ENCODE measurements at regions not wholly inside any gene's neighbourhood (a gene's known extent, or its start where the extent isn't known, plus 50 kb on each side); places are given as distances from the start of the nearest gene placed in this dataset.

DNA sequence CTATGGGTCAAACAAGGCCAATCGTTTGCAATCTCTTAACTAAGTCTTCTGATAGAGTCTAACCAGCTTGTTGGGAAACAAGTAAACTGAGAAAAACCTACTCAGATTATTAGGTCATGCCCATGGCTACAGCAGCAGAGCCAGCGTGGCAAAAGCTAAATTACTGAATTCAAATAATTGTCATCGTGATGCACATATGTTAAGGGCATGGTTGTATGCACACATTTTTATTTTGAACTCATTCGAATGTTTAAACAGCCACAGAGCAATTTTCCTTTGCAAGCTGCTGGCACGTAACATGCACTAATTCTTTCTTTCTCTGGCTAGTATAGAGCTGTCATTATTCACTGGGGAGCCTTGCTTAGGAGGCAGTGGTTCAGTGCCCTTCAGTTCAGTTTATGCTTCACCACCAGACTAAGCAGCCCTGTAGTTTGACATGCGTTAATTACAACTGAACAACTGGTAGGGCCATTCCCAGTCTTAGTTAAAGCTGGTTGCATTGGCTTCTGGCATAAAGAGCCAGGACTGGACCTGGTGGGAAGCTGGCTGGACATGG, 396.4 kb downstream of the METTL15 start:
- intact Hi-C loops (cut with micrococcal nuclease), result no loop called here

DNA sequence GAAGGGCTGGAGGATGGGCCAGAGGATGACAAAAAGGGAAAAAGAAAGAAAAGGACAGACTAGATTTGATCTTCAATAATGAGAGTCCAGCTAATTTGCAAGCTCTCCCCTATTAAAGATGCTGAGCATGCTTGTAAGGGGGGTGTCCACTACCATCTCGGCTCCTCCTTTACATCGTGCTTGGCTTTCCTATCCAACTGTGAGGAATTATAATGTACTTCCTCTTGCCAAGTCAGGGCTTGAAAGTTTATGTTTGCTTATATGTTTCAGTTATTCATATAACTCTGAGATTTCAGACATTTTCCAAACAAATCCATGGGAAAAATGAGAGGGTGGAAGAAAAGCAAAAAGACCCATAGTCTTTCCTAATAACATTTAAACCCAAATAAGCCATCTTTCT, 387.1 kb downstream of the METTL15 start:
- intact Hi-C loops (cut with micrococcal nuclease), result no loop called here

DNA sequence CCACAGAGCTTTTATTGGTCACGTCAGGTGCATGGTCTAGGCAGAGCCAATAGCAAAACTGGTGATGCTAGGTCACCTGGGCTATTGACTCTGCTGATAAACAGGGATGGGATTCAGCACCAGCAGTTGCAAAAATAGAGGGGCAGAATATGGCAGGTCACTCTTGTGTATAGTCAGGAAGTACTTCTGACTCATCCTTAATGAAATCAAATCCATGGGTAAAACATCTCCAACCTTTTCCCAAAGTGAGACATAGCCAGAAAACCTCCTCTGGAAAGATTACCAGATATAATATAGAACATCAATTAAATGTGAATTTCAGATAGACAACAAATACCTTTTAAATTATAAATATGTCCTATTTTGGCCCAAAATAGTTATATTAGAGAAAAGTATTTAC, 383.2 kb downstream of the METTL15 start:
- intact Hi-C loops (cut with micrococcal nuclease), result no loop called here

DNA sequence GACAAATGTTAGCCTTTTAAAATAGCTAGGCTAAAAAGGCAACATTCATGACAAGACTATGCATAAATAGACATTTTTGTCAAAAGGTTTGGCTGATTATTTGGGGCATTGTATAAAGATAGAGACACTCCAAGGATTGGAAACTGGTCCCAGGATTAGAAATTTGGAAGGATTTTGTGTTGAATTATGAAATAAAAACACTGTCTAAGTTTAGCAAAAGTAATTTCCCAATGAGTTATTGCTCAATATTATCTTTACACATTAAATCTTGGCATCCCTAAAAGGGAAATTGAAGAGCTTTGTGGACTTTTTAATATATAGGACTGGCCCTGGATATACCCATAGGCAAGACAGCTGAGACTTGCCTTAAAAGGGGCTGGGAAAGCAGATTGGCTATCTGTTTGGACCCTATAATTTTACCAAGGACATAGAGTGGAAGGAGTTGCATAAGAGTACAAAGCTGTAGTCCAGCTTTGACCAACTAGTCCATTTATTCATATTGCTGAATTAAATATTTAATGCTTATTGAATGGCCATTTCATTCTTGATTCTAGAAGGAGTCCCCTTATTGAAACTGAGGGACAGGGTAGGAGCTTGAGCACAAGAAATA, 382.7 kb downstream of the METTL15 start:
- intact Hi-C loops (cut with micrococcal nuclease), result no loop called here

DNA sequence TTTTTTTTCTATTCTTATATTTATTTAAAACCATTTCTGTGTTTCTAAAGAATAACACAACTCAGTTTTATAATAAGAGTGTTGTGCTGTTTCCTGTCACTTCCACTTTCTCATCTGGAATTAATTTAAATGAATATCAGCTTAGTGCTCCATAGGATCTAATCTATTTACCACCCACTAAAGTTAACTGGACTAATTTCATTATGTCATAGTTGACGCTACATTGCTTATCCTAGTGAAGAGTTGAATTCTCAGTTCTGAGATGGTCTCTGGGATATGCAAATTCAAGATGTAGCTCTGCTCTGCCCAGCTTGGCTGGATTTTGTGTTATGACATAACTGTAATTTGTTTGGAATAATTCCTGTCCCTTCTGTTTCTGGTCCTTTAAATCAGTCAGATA, 380.1 kb downstream of the METTL15 start:
- intact Hi-C loops (cut with micrococcal nuclease), result no loop called here

DNA sequence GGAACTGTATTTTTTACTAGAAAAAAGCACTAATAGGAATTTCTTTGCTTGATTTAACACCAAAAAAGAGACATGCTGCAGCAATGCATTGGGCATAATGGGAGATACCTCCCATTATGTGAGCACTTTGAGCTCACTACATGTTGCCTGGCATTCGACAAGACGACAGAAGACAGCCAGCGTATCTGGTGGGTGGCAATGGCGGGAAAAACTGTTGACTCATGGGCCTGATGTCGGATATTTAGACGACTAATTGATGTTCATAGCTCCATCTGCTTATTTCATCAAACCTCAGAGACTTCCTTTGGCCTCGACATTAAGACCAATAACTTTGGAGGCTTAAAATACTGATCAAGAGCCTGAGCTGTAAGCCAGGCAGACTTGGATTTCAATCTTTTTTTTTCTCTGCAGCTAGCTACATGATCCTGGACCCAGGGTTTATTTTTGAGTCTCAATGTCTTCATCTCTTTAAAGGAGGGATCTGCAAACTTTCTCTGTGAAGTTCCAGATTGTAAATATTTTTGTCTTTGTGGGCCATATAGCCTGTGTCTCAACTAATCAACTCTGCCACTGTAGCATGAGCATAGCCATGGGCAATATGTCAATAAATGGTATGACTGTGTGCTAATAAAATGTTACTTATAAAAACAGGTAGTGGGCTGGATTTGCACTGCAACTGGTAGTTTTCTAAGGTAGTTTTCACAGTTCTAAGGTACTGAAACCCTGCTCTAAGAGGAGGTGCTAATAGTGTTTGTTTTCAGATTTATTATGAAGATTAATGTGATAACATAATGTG, 375.1 kb downstream of the METTL15 start:
- intact Hi-C loops (cut with micrococcal nuclease), result no loop called here

DNA sequence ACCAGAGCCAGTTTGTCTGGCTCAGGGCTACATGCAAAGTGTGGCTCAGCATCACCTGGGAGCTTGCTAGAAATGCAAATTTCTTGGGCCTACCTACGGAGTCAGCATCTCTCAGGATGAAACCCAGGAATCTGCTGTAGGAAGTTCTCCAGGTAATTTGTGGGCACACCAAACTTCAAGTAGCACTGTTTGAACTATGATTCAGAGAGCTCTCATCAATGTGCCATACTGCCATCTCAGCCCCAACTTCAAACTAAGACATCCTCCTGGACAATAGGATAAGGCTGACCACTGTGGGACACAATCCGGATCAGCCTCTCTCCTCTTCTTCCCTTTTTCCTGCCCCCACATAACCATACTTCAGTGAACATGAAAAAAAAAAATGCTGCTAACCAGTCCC, 374.5 kb downstream of the METTL15 start:
- intact Hi-C loops (cut with micrococcal nuclease), result no loop called here

DNA sequence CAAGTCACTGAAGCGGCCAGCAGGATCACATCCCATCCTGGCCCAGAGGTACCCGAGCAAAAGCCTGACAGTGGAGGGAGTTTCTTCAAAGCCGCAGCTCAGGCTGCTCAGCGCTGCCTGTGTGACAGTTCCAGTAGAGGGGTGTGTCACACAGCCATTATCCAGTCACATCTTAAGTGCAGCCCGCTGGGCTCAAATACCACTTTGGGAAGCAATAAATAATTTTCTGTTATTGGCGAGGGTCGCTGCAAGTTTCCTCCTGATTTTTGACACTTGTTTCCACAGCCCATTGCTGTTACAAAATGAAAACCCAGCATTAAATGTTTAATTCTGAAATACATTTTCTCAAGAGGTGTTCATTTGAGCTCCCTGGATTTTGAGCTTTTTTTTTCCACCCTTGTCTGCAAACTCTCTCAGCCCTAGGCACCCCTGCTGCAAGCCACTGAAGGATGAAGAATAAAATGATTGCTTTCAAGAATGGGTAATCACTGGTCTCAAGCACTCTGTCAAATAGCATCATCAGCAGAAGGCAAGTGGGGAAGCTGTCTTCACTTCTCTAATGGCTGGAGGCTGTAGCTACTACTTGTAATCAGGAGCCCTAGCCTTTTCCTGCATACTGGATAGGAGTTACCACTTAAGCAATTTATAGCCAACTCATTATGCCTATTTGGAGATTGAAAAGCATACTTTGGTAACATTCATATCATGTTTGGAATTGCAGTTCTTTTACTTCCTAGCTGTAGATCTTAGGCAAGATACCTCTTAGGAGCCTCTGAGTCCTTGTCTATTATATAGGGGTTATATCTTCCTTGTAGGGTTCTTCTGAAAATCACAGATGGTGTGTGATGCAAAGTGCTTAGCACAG, 373.7 kb downstream of the METTL15 start:
- intact Hi-C loops (cut with micrococcal nuclease), result no loop called here

DNA sequence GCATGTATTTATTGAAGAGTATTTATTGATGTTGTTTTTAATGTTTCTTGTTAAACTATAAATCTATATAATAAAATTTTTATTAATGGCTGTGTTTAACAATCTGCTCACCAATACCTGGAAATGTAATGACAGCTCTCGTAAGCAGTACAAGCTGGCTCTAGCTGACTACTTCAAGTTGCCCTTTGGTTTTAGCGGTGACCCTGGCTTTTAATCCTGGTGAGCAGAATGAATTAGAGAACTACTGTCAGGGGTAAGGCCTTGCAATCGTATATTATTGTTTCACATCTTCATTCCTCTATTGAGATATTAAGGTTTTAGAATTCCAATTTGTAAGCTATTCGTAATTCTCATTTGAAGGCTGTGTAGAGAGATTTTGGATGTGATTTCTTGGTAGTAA, 372.2 kb downstream of the METTL15 start:
- intact Hi-C loops (cut with micrococcal nuclease), result no loop called here

DNA sequence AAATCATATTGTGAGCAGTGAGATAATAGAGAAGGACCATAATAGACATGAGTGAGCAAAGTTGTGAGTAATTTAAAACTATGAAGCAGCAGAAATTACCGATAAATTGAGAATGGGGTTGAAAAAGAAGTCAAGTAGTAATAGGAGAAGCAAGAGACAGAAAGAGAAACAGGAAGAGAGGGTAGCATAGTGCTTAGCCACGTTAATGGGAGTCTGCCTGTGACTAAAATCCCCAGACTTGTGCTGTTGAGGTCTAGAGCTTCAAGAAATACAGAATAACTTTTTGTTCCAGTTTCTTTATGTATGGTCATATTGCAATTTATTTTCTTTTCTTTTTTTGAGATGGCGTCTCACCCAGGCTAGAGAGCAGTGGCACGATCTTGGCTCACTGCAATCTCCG, 368.7 kb downstream of the METTL15 start:
- intact Hi-C loops (cut with micrococcal nuclease), result no loop called here

DNA sequence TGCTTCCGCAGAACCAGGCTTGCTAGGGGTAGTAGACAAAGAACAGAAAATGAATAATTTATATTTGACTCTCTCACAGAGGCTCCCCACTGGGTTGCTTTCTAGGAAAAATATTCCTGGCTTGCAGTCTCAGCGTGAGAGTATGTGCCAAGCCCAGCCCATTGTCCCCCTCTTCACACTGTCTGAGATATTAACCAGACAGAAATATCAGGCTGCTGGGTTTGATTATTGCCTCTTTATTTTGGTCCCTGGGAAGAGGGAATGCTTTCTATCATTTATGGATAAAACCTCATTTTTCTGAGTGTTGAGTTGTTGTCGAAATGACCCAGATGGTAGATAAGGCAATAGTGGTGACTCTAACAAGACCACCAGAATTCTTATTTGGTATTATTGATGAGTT, 367.9 kb downstream of the METTL15 start:
- intact Hi-C loops (cut with micrococcal nuclease), result no loop called here

DNA sequence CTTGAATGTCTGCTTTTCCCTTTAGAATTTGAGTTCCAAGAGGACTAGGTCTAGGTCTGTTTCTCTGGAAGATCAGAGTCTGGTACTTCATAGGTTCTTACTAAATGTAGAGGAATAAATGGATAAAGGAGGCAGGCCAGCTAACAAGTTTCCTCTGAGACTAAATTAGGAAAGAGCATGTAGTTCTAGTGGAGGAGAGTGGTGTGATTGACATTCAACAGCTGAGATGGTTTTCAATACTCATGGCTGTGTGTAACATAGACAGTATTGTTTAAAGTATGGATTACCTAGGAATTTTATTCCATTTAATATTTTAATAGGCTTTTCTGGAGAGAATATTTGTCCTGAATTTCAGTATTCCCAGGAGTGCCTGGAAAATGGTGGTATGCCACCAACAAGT, 364.7 kb downstream of the METTL15 start:
- intact Hi-C loops (cut with micrococcal nuclease), result no loop called here

DNA sequence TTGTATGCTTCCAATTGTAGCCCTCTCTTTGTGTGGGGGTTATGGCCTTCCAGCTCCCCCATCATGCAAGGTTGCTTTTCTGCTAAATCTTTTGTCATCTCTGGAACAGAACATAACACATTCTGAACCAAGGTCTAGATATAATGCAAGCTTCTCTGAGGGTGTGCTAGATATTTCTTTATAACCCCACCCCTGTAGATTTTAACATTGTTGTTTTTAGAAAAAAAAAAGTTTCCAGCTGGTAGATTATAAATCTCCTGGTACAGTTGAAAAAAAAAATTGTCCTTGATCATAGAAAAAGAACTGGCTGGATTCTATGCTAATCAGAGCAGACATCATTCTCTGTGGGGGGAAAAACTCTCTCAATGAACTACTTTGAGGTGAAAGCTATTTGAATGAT, 363.3 kb downstream of the METTL15 start:
- intact Hi-C loops (cut with micrococcal nuclease), result no loop called here

DNA sequence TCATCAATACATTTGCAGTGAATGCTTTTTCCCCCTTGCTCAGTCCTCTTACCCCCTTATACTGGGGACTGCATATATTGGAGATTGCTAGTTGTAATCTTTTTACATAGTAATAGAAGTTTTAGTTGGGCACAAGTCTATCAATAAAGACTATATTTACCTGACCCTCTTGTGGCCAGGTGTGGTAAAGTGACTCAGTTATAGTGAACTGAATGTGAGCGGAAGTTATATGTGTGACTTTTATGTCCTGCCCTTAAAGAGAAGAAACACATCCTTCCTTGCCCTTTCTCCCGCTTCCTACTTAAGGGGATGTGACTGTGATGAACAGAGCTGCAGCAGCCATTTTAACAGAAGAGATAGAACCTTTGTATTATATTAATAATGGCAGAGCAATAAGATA, 362.0 kb downstream of the METTL15 start:
- intact Hi-C loops (cut with micrococcal nuclease), result no loop called here

DNA sequence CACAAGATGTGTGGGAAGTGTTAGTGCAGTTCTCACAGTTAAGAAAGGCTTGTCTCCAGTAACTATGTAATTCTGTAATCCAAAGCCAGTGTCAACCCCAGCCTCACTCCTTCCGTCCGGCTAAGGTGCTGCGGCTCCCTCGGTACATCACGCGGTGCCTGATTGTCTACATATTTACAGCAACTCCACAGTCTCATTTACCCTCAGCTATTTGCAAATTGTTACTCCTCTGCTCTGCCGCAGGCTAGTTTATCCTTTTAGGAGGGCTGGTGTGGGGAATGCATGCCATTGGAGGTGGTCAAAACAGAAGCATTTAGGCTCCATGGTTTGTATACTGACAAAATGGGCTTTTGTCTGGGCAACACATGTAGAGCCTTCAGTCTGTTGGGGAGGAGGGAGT, 358.3 kb downstream of the METTL15 start:
- intact Hi-C loops (cut with micrococcal nuclease), result no loop called here

DNA sequence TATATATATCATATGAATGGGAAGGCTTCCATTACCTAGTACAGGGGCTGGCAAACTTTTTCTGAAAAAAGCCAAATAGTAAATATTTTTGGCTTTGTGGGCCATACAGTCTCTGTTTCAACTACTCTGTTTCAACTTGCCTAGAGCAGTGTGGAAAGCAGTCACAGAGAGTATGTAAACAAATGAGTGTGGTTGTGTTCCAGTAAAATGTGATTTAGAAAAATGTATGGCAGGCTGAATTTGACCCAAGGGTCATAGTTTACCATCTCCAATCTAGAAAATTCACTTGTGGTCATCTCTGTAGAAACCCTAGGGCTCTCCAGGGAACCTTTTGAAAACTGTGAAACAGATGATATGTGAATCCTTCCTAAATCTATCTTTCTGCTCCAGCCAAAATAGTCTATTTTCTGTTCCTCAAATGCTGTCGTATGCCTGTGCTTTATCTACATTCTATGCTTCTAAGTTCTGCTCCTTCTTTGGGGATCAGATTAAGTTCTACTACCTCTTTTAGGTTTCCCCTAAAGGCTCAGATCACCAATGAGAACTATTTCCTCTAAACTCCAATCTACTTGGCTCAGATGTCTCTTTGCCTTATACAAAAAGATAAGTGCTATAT, 356.2 kb downstream of the METTL15 start:
- intact Hi-C loops (cut with micrococcal nuclease), result no loop called here

DNA sequence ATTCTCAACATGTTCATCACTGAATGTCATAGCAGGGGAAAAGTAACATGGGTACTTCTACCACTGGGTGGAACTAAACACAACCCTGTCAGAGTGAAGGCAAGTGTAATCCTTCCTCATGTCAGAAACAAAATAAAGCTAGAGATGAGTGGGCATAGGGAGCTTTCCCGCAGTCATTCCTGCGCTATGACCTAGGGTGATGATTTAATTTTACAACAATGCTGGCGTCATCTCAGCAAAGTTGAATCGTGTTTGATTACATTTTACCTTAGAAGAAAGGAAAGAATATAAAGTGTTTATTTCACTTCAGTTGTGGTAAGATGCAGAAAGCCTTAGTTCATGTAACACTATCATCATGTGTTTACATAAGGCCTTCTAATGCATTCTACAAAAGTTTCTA, 355.6 kb downstream of the METTL15 start:
- intact Hi-C loops (cut with micrococcal nuclease), result no loop called here

DNA sequence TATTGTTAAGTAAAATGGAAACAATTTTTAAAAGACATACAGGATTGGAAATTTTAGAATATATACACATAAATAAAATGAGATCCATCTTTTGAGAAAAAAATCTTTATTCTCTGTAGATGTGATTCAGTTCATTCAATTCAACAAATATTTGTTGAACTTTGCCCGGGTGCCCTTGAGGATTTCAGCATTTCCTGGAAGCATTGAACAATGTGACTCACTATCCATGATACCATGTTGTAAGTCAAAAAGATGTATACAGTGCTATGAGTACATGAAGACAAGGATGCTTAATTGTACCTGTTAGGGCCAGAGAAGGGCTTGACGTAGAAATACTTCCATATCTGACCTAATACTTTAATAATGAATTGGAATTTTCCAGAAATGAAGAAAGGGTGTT, 353.7 kb downstream of the METTL15 start:
- intact Hi-C loops (cut with micrococcal nuclease), result no loop called here

DNA sequence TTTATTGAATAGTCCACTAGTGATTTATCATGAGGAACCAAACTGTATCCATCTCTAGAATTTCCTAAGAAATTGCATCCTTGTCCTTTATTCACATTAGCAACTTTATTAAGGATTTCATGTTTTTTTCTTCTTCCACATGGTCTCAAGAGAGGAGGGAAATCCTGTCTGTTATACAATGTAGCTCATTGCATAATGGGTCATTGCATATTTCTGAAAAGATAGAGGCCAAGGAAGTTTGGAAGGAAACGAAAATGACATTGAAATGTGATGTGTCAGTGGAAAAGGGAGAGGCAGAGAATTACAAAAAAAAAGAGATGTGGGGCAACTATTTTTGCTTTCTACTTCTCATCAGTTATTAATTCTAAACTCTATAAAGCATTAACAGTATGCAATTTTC, 353.1 kb downstream of the METTL15 start:
- intact Hi-C loops (cut with micrococcal nuclease), result no loop called here

DNA sequence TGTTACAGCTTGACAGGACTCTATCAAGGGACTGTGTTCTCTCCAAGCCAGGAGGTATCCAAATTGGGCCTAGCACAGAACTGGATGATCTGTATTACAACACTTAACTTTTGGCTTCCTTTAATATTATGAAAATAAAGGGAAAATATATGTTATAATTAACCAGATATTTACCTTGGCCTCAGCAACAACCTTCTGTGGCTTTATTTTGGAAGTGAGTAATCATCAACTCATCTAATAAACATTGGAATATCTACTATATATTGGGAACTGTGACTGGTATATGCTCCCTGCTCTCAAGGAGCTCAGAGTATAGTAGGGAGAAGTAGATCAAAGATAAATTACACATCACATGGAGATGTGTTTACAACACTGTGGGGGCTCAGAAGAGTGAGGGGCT, 352.2 kb downstream of the METTL15 start:
- intact Hi-C loops (cut with micrococcal nuclease), result no loop called here

DNA sequence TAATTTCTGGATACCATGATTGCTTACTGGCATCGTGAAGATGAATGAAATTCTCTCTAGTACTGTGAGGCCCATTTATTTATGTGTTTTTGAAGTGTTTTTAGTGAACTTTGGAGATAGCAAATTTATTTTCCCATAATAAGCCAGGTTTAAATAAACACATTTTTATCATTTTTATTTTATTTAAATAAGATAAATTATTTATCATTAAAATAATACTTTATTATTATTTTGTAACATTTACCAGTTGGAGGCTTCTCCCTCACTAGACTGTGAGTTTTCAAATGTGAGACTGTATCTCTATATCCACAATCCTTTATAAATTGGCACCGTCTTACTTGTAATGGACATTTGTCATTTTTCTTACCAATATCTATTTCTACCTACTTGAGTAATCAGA, 351.7 kb downstream of the METTL15 start:
- intact Hi-C loops (cut with micrococcal nuclease), result no loop called here
